HG03196 (cell line): ENCODE measurements at regions not wholly inside any gene's neighbourhood (a gene's known extent, or its start where the extent isn't known, plus 50 kb on each side); places are given as distances from the start of the nearest gene placed in this dataset.
"Not testable (repeated sequence)": the region's sequence is repeated elsewhere in the genome, so short reads cannot be mapped to it uniquely, and the experiment has no call there.

Experiments
- ATAC-seq: cut with Tn5 transposase; IDR thresholded peaks from one replicate; pipeline ENCODE4 v1.9.1; 2021; ENCODE audit not compliant: unreplicated experiment

- ATAC-seq = no peak
Observed at GRCh38 chr9:81431641-81432040, 257.7 kb downstream of the TLE1 start.

DNA sequence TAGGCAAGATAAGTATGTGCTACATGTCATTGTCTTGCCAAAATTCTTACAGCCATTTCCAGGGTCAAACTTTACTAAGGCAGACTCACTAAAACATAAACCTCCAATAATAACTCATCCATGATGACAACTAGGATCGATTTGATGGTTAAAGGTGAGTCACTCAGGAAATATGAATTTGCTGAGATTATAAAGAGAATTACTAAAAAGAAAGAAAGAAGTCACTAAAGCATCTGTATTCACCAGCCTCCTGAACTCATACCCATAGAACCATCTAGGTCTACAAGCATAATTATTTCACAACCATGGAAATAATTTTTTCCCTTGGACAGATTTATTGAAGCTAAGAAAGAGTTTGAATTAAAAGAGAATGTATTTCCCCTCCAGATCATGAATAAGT, 258.6 kb downstream of the TLE1 start:
- no peak for ATAC-seq

GRCh38 chr9:81427870-81428269, 261.5 kb downstream of the TLE1 start:
- ATAC-seq = no peak

- no peak for ATAC-seq
Observed at GRCh38 chr9:81424431-81424830, 264.9 kb downstream of the TLE1 start.

DNA sequence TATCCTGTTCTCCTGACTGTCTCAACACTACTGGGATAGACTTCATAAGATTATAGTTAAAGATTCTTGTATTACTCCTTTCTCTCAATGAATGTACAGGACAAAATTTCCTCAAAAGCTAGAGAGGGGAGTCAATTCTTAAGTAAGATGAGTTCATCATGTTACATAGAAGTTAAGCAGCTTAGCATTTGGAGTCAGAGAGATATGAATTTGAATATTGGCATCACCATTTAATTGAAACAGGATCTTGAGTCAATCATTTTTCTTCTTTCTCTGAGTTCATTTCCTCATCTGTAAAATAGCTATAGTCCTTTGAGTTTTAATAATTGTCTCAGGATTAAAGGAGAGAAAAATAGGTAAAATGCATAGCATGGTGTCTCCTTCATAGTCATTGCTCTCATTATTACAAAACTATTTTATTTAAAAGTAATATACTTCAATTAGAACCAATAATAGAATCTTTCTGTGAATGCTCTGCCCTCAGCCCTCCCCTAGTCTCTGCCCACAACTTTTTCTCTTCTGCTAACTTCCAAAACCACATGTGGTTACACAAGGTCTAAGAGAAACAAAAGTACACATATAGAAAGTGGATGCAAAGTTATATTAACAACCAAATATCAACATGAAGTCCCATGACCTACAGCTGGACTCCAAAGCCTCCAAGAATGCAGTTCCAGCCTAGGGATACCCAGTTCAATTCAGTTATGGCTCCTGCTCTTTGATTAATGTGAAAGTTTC, 265.6 kb downstream of the TLE1 start:
- no peak for ATAC-seq

GRCh38 chr9:81421090-81421489, 268.3 kb downstream of the TLE1 start:
- ATAC-seq = not testable (repeated sequence)

DNA sequence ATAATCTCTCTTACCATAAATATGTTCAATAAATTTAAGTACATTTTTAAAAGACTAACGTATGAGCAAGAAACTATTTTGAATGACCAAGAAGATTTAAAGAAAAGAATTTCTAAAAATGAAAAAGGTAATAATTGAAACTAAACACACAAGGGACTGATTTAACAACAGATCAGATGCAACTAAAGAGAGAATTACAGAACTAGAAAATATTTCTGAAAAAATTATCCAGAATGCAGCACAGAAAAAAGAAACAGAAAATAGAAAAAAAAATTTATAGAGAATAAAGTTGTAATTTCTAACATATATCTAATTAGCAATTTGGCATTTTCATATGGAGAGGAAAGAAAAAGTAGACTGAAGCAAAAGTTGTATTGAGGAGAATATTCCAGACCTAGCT, 269.3 kb downstream of the TLE1 start:
- ATAC-seq = no peak

DNA sequence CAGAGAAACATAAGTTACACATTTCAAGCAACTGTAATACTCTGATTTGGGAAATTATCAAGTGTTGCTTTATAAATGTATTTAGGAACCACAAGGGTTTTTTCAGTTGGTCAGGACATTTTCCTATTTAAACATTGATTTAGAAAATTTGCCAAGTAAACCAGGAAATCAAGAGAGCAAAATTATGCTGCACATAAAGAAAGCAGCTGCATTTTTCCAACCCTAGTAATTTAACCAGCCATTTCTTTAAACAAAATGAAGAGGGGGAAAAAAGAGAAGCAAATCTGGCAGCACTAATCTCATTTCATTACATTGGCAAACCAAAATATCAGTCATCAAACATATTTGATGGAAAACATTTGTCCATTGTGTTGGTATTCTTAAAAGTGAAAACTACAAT, 271.4 kb downstream of the TLE1 start:
- ATAC-seq = no peak

GRCh38 chr9:81417299-81417675, 272.1 kb downstream of the TLE1 start:
- ATAC-seq = no peak

GRCh38 chr9:81416476-81417298, 272.7 kb downstream of the TLE1 start:
- ATAC-seq = no peak

DNA sequence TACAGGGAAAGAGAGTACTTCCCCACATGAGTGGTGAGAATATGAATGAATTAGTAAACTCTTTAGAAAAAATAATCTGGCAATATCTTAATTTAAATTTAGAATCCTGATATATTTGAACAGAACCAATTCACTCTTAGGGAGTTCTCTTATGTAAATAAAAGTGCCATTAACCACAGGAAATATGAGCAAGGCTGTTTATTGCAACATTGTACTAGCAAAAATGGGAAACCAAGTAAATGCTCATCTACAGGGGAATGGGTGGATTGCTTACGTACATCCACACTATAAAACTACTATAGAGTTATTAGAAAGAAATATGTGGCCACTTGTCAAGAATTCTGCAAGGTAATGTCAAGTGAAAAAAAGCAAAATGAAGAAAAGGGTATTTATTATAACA, 274.5 kb downstream of the TLE1 start:
- no peak for ATAC-seq

DNA sequence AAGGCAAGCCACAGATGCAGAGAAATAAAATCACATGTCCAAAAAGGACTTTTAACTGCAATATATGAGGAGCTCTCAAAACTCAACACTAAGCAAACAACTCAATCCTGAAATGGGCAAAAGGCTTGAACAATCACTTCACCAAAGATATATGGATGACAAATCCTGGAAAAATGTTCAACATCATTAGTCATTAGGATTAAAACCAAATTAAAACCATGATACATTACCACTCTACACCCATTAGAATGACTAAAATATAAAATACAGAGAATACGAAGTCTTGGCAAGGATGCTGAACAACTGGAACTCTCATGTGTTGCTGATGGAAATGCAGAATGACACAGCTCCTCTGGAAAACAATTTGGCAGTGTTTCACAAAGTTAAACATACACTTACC, 277.4 kb downstream of the TLE1 start:
- no peak for ATAC-seq

- ATAC-seq = no peak
Observed at GRCh38 chr9:81410201-81410600, 279.1 kb downstream of the TLE1 start.

DNA sequence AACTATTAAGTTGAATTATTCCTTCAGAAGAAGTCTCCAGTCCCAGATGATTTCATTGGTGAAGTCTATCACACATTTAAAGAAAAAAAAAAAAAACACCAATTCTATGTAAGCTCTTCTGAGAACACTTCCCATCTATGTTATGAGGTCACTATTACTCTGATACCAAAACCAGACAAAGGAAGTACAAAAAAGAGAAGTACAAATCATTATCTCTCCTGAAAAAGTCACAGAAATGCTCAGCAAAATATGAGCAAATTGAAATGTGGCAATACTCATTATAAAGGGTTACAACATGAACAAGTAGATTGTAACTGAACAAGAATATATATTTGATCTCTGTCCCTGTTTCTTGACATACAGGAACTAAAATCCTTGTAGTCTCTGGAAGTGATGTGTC, 280.4 kb downstream of the TLE1 start:
- ATAC-seq = no peak

GRCh38 chr9:81404931-81405598, 284.3 kb downstream of the TLE1 start:
- ATAC-seq = no peak

DNA sequence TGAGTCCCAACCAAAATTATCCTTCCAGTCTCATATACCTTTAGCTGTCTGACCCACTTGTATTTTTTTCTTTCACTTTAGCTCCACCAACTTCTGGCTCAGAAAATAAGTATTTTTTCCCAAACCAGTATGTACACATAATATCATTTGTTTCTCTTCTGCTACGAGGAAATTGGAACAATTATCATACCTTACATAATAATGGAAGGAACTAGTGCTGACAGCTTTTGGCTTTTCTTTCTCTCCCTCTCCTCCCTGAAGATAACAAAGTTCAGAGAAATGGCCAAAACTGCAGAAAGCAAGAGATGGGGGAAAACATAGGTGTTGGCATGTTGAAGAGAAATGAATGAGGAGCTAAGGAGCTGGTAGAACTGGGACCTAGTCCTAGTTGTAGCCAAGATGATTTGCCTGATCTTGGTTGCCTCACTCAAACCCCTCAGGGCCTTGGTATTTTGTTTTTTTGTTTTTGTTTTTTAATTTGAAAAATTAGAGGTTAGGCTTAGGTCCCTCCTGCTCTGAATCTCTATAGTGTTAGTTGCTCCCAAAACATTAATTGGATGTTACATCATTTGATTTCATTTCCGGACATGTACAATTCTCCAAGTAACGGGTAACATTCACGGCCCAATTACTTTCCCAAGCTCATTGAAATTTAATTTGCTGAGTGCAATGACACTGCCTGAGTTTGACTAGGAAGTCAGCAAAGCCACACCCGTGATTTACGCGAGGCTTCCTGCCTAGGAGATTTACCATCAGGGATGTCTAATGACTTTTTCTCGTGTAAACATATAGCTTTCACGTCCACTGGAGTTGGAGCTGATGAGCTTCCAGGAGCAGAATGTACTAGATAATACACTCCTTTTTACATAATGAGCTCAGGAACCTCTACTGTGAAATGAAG, 291.6 kb downstream of the TLE1 start:
- ATAC-seq = no peak

GRCh38 chr9:81396528-81396927, 292.8 kb downstream of the TLE1 start:
- no peak for ATAC-seq

- ATAC-seq = no peak
Observed at GRCh38 chr9:81395676-81396054, 293.7 kb downstream of the TLE1 start.

- no peak for ATAC-seq
Observed at GRCh38 chr9:81394881-81395675, 294.3 kb downstream of the TLE1 start.
